Lower leg skin (tissue), 3 donors: ENCODE measurements at regions not wholly inside any gene's neighbourhood (a gene's known extent, or its start where the extent isn't known, plus 50 kb on each side); places are given as distances from the start of the nearest gene placed in this dataset.

ENCODE experiments used
- POLR2A ChIP-seq, 2 donors: fragments of 450-650 bp; IDR thresholded peaks; one replicate each; pipeline ENCODE4 v1.6.1; 2016 to 2017; ENCODE audit warnings: antibody characterized with exemption in 2 of 2, mild to moderate bottlenecking in 1 of 2, moderate library complexity in 1 of 2
- TF ChIP-seq, protein P1 (sequence below), 3 donors: fragments of 450-650 bp; IDR thresholded peaks; one replicate each; pipeline ENCODE4 v1.5.1; 2016; ENCODE audit warnings: antibody characterized with exemption in 3 of 3, mild to moderate bottlenecking in 3 of 3, moderate library complexity in 2 of 3

DNA sequence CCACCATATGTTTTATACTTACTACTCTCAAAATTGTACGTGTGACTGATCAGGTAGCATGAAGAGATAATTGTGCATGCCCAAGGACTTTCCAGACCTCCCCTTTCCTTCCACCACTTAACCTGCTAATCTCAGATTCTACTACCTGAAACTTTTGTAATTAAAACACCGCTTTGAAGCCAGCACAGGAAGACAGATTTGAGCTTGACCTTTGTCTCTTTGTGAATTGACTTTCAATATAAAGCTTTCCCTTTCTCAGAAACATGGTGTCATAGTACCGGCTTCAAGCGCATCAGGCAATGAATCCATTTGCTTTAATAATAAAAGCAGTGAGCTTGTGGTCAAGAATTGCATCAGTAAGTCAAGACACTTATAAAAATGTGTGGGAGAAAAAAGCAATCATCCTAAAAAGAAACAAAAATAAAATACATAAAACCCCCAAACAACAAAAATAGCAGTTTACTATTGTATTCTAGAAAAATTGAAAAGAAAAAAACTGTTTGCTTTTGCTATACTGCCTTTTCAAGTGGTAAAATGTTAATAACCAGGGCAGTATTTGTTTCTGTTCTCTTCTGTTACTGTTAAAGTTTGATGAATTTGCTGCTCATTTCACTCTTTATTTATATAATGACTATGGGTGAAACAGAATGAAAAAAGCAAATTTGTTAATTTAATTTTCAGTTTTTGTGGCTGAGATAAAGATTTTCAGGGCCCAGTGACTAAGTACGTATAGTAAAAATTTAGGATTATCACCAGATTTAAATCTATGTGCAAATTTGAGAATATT lies 2075.3 kb downstream of the PCDH9 start:
- TF ChIP-seq, protein P1, sequence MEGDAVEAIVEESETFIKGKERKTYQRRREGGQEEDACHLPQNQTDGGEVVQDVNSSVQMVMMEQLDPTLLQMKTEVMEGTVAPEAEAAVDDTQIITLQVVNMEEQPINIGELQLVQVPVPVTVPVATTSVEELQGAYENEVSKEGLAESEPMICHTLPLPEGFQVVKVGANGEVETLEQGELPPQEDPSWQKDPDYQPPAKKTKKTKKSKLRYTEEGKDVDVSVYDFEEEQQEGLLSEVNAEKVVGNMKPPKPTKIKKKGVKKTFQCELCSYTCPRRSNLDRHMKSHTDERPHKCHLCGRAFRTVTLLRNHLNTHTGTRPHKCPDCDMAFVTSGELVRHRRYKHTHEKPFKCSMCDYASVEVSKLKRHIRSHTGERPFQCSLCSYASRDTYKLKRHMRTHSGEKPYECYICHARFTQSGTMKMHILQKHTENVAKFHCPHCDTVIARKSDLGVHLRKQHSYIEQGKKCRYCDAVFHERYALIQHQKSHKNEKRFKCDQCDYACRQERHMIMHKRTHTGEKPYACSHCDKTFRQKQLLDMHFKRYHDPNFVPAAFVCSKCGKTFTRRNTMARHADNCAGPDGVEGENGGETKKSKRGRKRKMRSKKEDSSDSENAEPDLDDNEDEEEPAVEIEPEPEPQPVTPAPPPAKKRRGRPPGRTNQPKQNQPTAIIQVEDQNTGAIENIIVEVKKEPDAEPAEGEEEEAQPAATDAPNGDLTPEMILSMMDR (IDR thresholded peaks at IDR 0.05): no peak
- TF ChIP-seq POLR2A (IDR thresholded peaks at IDR 0.05): no peak
